ENCODE measurements at regions not wholly inside any gene's neighbourhood (a gene's known extent, or its start where the extent isn't known, plus 50 kb on each side); places are given as distances from the start of the nearest gene placed in this dataset.

GRCh38 chr3:151995091-151995490, 121.6 kb downstream of the SUCNR1 start:
- TF ChIP-seq CTCF (IDR thresholded peaks at IDR 0.05; ENCODE audit: low read depth, low read length, poor library complexity, severe bottlenecking) (no peak), EZH2phosphoT487 (IDR thresholded peaks at IDR 0.05; ENCODE audit: borderline replicate concordance, low read length) (no peak)
